Suprapubic skin (tissue), 4 donors: ENCODE measurements at regions not wholly inside any gene's neighbourhood (a gene's known extent, or its start where the extent isn't known, plus 50 kb on each side); places are given as distances from the start of the nearest gene placed in this dataset.
"Not testable (repeated sequence)": the region's sequence is repeated elsewhere in the genome, so short reads cannot be mapped to it uniquely, and the experiment has no call there.

Source experiments
- DNase-seq, 2 donors: peaks; one replicate each; pipeline ENCODE4 v3.0.0-alpha.2; 2019; ENCODE audit warnings: low spot score in 2 of 2
- H3K27ac ChIP-seq: fragments of 200-600 bp; sonication (generic); one replicate; pipeline ENCODE4 v1.5.1; 2019
- H3K27me3 ChIP-seq: fragments of 200-600 bp; sonication (generic); one replicate; pipeline ENCODE4 v1.5.1; 2019
- H3K36me3 ChIP-seq: fragments of 200-600 bp; sonication (generic); one replicate; pipeline ENCODE4 v1.5.1; 2019
- H3K4me1 ChIP-seq: fragments of 200-600 bp; sonication (generic); one replicate; pipeline ENCODE4 v1.5.1; 2019
- H3K4me3 ChIP-seq: fragments of 200-600 bp; sonication (generic); one replicate; pipeline ENCODE4 v1.5.1; 2019; ENCODE audit warnings: mild to moderate bottlenecking
- H3K9me3 ChIP-seq: fragments of 200-600 bp; sonication (generic); one replicate; pipeline ENCODE4 v1.5.1; 2019
- CTCF ChIP-seq, 2 donors: fragments of 200-600 bp in 1 of 2; fragments of 450-650 bp in 1 of 2; sonication (generic) in 1 of 2; IDR thresholded peaks; one replicate each; pipeline ENCODE4 v1.5.1; 2016 to 2019; ENCODE audit warnings: antibody characterized with exemption in 2 of 2, mild to moderate bottlenecking in 1 of 2, moderate library complexity in 1 of 2
- EP300 ChIP-seq: sonication (generic); formaldehyde crosslinking; IDR thresholded peaks from one replicate; pipeline ENCODE4 v1.6.1; 2017; ENCODE audit warnings: antibody characterized with exemption
- POLR2A ChIP-seq, 2 donors: fragments of 450-650 bp; IDR thresholded peaks; one replicate each; pipeline ENCODE4 v1.6.1; 2017; ENCODE audit warnings: antibody characterized with exemption in 2 of 2, mild to moderate bottlenecking in 2 of 2, moderate library complexity in 2 of 2
- POLR2AphosphoS5 ChIP-seq, 3 donors: sonication (generic); formaldehyde crosslinking; IDR thresholded peaks; one replicate each; pipeline ENCODE4 v1.6.1; 2017; ENCODE audit warnings: antibody characterized with exemption in 3 of 3
- WGBS: methylation state at CpG from one replicate; pipeline ENCODE4 v1.1.5; 2018; 5-methylcytosine and 5-hydroxymethylcytosine counted together

- no peaks in the 10 kb centered on the region for H3K9me3 ChIP-seq
- no peaks in the 10 kb centered on the region for H3K27me3 ChIP-seq
- WGBS = 78% methylated on average over 3 of the region's 3 CpGs
- no peaks in the 10 kb centered on the region for H3K4me1 ChIP-seq
- no peak for DNase-seq
- H3K36me3 ChIP-seq = no peaks in the 10 kb centered on the region
- no peak for TF ChIP-seq POLR2AphosphoS5 (IDR thresholded peaks at IDR 0.05)
- TF ChIP-seq CTCF (IDR thresholded peaks at IDR 0.05) = no peak
- TF ChIP-seq EP300 = no peak
- TF ChIP-seq POLR2A (IDR thresholded peaks at IDR 0.05) = no peak
- no peak overlapping the region for H3K4me3 ChIP-seq
- no peak overlapping the region for H3K27ac ChIP-seq
These were observed 171.8 kb downstream of the MZT1 start for GRCh38 chr13:72555601-72556000.

- 42% methylated on average over 3 of the region's 3 CpGs for WGBS
- Histone ChIP-seq H3K27ac (no peak overlapping the region), H3K4me1 (no peaks in the 10 kb centered on the region), H3K9me3 (no peaks in the 10 kb centered on the region), H3K36me3 (no peaks in the 10 kb centered on the region), H3K27me3 (no peaks in the 10 kb centered on the region), H3K4me3 (no peak overlapping the region)
- TF ChIP-seq CTCF (IDR thresholded peaks at IDR 0.05) (no peak), EP300 (no peak), POLR2A (IDR thresholded peaks at IDR 0.05) (no peak), POLR2AphosphoS5 (IDR thresholded peaks at IDR 0.05) (no peak)
- no peak for DNase-seq
These were observed 174.7 kb downstream of the MZT1 start for GRCh38 chr13:72552731-72553130.

GRCh38 chr13:72545895-72546294 is 181.5 kb downstream of the MZT1 start:
- not testable (repeated sequence) for H3K27ac ChIP-seq, H3K4me1 ChIP-seq, H3K36me3 ChIP-seq, H3K9me3 ChIP-seq, DNase-seq, H3K4me3 ChIP-seq, H3K27me3 ChIP-seq
- 86% methylated on average over 1 of the region's 1 CpG for WGBS

GRCh38 chr13:72545030-72545719 is 182.3 kb downstream of the MZT1 start:
- no peak for DNase-seq
- H3K4me3 ChIP-seq = no peak overlapping the region
- TF ChIP-seq CTCF (IDR thresholded peaks at IDR 0.05) (no peak), POLR2A (IDR thresholded peaks at IDR 0.05) (no peak), POLR2AphosphoS5 (IDR thresholded peaks at IDR 0.05) (no peak), EP300 (no peak)
- H3K9me3 ChIP-seq = no peaks in the 10 kb centered on the region
- H3K27me3 ChIP-seq = no peaks in the 10 kb centered on the region
- 85% methylated on average over 4 of the region's 4 CpGs for WGBS
- H3K36me3 ChIP-seq = no peaks in the 10 kb centered on the region
- H3K4me1 ChIP-seq = no peaks in the 10 kb centered on the region
- no peak overlapping the region for H3K27ac ChIP-seq

- TF ChIP-seq POLR2AphosphoS5 (IDR thresholded peaks at IDR 0.05) = no peak
- TF ChIP-seq CTCF (IDR thresholded peaks at IDR 0.05) = no peak
- no peak for TF ChIP-seq POLR2A (IDR thresholded peaks at IDR 0.05)
- no peak for TF ChIP-seq EP300
- no peak for DNase-seq
- 82% methylated on average over 2 of the region's 2 CpGs for WGBS
These were observed 183.4 kb downstream of the MZT1 start for GRCh38 chr13:72544042-72544441.

GRCh38 chr13:72542241-72542640 is 185.2 kb downstream of the MZT1 start:
- Histone ChIP-seq H3K36me3 (no peaks in the 10 kb centered on the region), H3K4me3 (no peak overlapping the region), H3K27ac (no peak overlapping the region), H3K4me1 (no peaks in the 10 kb centered on the region), H3K27me3 (no peaks in the 10 kb centered on the region), H3K9me3 (no peaks in the 10 kb centered on the region)
- 81% methylated on average over 3 of the region's 3 CpGs for WGBS
- TF ChIP-seq EP300 (no peak), CTCF (IDR thresholded peaks at IDR 0.05) (no peak), POLR2AphosphoS5 (IDR thresholded peaks at IDR 0.05) (no peak), POLR2A (IDR thresholded peaks at IDR 0.05) (no peak)
- no peak for DNase-seq

More at GRCh38 chr13:72544042-72544441, 183.4 kb downstream of the MZT1 start:
- Histone ChIP-seq H3K36me3 (no peaks in the 10 kb centered on the region), H3K27ac (no peak overlapping the region), H3K27me3 (no peaks in the 10 kb centered on the region), H3K4me3 (no peak overlapping the region), H3K9me3 (no peaks in the 10 kb centered on the region), H3K4me1 (no peaks in the 10 kb centered on the region)
